ENCODE measurements at regions not wholly inside any gene's neighbourhood (a gene's known extent, or its start where the extent isn't known, plus 50 kb on each side); places are given as distances from the start of the nearest gene placed in this dataset.

- ATAC-seq (no peak), DNase-seq (no peak)
- Histone ChIP-seq H3K4me3 (no peak overlapping the region), H3K4me1 (no peaks in the 10 kb centered on the region), H3K27ac (no peak overlapping the region), H3K36me3 (no peaks in the 10 kb centered on the region), H3K27me3 (no peaks in the 10 kb centered on the region), H3K9me3 (no peaks in the 10 kb centered on the region)
- 19% methylated on average over 2 of the region's 4 CpGs for WGBS (ENCODE audit: insufficient coverage, low coverage, low lambda C conversion rate, missing lambda C conversion rate)
- no peak for TF ChIP-seq CTCF (IDR thresholded peaks at IDR 0.05)
- no peak for TF ChIP-seq POLR2A (IDR thresholded peaks at IDR 0.05)
- intact Hi-C loops (cut with DNase I) = no loop called here
Measured at GRCh38 chr10:56934515-56934914, 573.5 kb upstream of the ZWINT start.

- Histone ChIP-seq H3K36me3 (no peaks in the 10 kb centered on the region), H3K4me1 (no peaks in the 10 kb centered on the region), H3K27me3 (no peaks in the 10 kb centered on the region), H3K27ac (no peak overlapping the region), H3K4me3 (no peak overlapping the region), H3K9me3 (peaks cover 0 to 3% (median 0%) of the 10 kb centered on the region in 4 donors)
- intact Hi-C loops (cut with DNase I) = no loop called here
- DNase-seq (no peak), ATAC-seq (no peak)
- 33% methylated on average over 1 of the region's 1 CpG for WGBS (ENCODE audit: insufficient coverage, low coverage, low lambda C conversion rate, missing lambda C conversion rate)
- TF ChIP-seq CTCF (IDR thresholded peaks at IDR 0.05) = no peak
- no peak for TF ChIP-seq POLR2A (IDR thresholded peaks at IDR 0.05)
Measured at GRCh38 chr10:56928714-56929113, 567.7 kb upstream of the ZWINT start.

- no peak overlapping the region for H3K4me3 ChIP-seq
- peaks cover 0 to 3% (median 0%) of the 10 kb centered on the region in 4 donors for H3K9me3 ChIP-seq
- no peaks in the 10 kb centered on the region for H3K27me3 ChIP-seq
- intact Hi-C loops (cut with DNase I) = no loop called here
- TF ChIP-seq CTCF (IDR thresholded peaks at IDR 0.05) = no peak
- no peak for TF ChIP-seq POLR2A (IDR thresholded peaks at IDR 0.05)
- H3K27ac ChIP-seq = no peak overlapping the region
- ATAC-seq = no peak
- DNase-seq = no peak
- H3K4me1 ChIP-seq = no peaks in the 10 kb centered on the region
- no peaks in the 10 kb centered on the region for H3K36me3 ChIP-seq
- WGBS (ENCODE audit: insufficient coverage, low coverage, low lambda C conversion rate, missing lambda C conversion rate) = 53% methylated on average over 2 of the region's 2 CpGs
Measured at GRCh38 chr10:56927701-56928100, 566.6 kb upstream of the ZWINT start.

- Histone ChIP-seq H3K27me3 (no peaks in the 10 kb centered on the region), H3K27ac (no peak overlapping the region), H3K4me3 (no peak overlapping the region), H3K36me3 (no peaks in the 10 kb centered on the region), H3K9me3 (peaks cover 0 to 3% (median 0%) of the 10 kb centered on the region in 4 donors), H3K4me1 (no peaks in the 10 kb centered on the region)
- intact Hi-C loops (cut with DNase I) = no loop called here
- DNase-seq = no peak
- no peak for ATAC-seq
- TF ChIP-seq CTCF (IDR thresholded peaks at IDR 0.05) (no peak), POLR2A (IDR thresholded peaks at IDR 0.05) (no peak)
- WGBS (ENCODE audit: insufficient coverage, low coverage, low lambda C conversion rate, missing lambda C conversion rate) = 70% methylated on average over 11 of the region's 11 CpGs
Measured at GRCh38 chr10:56920601-56921261, 559.7 kb upstream of the ZWINT start.
